ENCODE measurements at regions not wholly inside any gene's neighbourhood (a gene's known extent, or its start where the extent isn't known, plus 50 kb on each side); places are given as distances from the start of the nearest gene placed in this dataset.

DNA sequence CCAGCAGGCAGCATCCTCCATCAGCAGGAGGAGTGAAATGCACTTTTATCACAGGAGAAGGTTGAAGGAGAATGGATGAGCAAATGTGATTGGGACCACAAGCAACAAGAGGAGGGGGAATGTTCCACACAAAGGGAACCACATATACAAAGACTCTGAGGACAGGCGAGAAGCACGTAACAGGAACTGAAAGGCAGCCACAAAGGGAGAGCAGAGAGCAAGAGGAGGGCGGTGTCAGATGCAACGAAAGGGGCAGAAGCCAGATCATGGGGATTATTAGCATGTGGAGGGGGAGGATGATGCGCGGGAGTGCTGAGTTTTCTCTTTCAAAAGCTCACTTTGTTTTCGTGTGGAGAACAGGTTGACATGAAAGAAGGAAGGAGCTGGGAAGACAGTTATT lies 241.1 kb downstream of the SPTSSA start:
- no peak for TF ChIP-seq POLR2A (IDR thresholded peaks at IDR 0.05)
- TF ChIP-seq, protein P1, sequence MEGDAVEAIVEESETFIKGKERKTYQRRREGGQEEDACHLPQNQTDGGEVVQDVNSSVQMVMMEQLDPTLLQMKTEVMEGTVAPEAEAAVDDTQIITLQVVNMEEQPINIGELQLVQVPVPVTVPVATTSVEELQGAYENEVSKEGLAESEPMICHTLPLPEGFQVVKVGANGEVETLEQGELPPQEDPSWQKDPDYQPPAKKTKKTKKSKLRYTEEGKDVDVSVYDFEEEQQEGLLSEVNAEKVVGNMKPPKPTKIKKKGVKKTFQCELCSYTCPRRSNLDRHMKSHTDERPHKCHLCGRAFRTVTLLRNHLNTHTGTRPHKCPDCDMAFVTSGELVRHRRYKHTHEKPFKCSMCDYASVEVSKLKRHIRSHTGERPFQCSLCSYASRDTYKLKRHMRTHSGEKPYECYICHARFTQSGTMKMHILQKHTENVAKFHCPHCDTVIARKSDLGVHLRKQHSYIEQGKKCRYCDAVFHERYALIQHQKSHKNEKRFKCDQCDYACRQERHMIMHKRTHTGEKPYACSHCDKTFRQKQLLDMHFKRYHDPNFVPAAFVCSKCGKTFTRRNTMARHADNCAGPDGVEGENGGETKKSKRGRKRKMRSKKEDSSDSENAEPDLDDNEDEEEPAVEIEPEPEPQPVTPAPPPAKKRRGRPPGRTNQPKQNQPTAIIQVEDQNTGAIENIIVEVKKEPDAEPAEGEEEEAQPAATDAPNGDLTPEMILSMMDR (IDR thresholded peaks at IDR 0.05): no peak

Data from heart left ventricle (tissue), 13 donors.